HG03442 (cell line): ENCODE measurements at regions not wholly inside any gene's neighbourhood (a gene's known extent, or its start where the extent isn't known, plus 50 kb on each side); places are given as distances from the start of the nearest gene placed in this dataset.
"Not testable (repeated sequence)": the region's sequence is repeated elsewhere in the genome, so short reads cannot be mapped to it uniquely, and the experiment has no call there.

Experiments used
- ATAC-seq: cut with Tn5 transposase; IDR thresholded peaks from one replicate; pipeline ENCODE4 v1.9.1; 2021; ENCODE audit warnings: mild to moderate bottlenecking, moderate library complexity; ENCODE audit not compliant: unreplicated experiment

GRCh38 chr10:43845121-43845520, 196.4 kb upstream of the ZNF32 start:
- ATAC-seq = no peak

- ATAC-seq = no peak
Observed at GRCh38 chr10:43844221-43844620, 195.5 kb upstream of the ZNF32 start.

- no peak for ATAC-seq
Observed at GRCh38 chr10:43843321-43844101, 194.8 kb upstream of the ZNF32 start.

GRCh38 chr10:43842496-43842895, 193.8 kb upstream of the ZNF32 start:
- ATAC-seq = no peak

- no peak for ATAC-seq
Observed at GRCh38 chr10:43842072-43842471, 193.4 kb upstream of the ZNF32 start.

- no peak for ATAC-seq
Observed at GRCh38 chr10:43839973-43840372, 191.3 kb upstream of the ZNF32 start.

GRCh38 chr10:43834751-43835150, 186.1 kb upstream of the ZNF32 start:
- ATAC-seq = not testable (repeated sequence)

GRCh38 chr10:43827853-43828252, 179.2 kb upstream of the ZNF32 start:
- no peak for ATAC-seq

- no peak for ATAC-seq
Observed at GRCh38 chr10:43825984-43826383, 177.3 kb upstream of the ZNF32 start.

GRCh38 chr10:43825421-43825820, 176.7 kb upstream of the ZNF32 start:
- ATAC-seq = no peak

GRCh38 chr10:43824934-43825333, 176.3 kb upstream of the ZNF32 start:
- ATAC-seq = no peak

GRCh38 chr10:43822631-43823580, 174.2 kb upstream of the ZNF32 start:
- no peak for ATAC-seq

GRCh38 chr10:43821103-43821502, 172.4 kb upstream of the ZNF32 start:
- ATAC-seq = no peak

- ATAC-seq = no peak
Observed at GRCh38 chr10:43820663-43821062, 172.0 kb upstream of the ZNF32 start.

GRCh38 chr10:43819464-43820230, 171.0 kb upstream of the ZNF32 start:
- ATAC-seq = no peak

- no peak for ATAC-seq
Observed at GRCh38 chr10:43818687-43819086, 170.0 kb upstream of the ZNF32 start.

GRCh38 chr10:43817368-43817767, 168.7 kb upstream of the ZNF32 start:
- no peak for ATAC-seq

GRCh38 chr10:43816351-43817321, 168.0 kb upstream of the ZNF32 start:
- ATAC-seq = peak; percentile 96

- ATAC-seq = no peak
Observed at GRCh38 chr10:43815181-43815885, 166.7 kb upstream of the ZNF32 start.
